ENCODE measurements at regions not wholly inside any gene's neighbourhood (a gene's known extent, or its start where the extent isn't known, plus 50 kb on each side); places are given as distances from the start of the nearest gene placed in this dataset.

DNA sequence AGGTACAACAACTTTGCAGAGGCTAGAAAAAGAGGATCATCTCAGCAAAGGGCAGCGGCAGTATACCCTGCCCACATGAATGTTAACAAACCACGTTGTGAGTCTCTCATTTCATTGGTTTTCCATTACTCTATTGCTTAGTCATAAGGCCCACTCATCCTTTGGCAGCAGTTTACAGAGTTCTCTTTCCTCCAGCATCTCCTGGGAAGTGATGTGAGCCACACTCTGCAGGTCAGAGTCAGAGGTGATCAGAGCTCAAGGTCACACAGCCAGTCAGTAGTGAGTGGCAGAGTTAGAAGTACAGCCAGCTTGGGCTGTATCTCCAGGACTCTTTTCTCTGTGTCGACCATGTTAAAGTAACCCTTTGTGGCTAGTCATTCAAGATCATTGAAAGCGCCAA, 599.6 kb upstream of the GRAMD2B start:
- TF ChIP-seq, protein P1, sequence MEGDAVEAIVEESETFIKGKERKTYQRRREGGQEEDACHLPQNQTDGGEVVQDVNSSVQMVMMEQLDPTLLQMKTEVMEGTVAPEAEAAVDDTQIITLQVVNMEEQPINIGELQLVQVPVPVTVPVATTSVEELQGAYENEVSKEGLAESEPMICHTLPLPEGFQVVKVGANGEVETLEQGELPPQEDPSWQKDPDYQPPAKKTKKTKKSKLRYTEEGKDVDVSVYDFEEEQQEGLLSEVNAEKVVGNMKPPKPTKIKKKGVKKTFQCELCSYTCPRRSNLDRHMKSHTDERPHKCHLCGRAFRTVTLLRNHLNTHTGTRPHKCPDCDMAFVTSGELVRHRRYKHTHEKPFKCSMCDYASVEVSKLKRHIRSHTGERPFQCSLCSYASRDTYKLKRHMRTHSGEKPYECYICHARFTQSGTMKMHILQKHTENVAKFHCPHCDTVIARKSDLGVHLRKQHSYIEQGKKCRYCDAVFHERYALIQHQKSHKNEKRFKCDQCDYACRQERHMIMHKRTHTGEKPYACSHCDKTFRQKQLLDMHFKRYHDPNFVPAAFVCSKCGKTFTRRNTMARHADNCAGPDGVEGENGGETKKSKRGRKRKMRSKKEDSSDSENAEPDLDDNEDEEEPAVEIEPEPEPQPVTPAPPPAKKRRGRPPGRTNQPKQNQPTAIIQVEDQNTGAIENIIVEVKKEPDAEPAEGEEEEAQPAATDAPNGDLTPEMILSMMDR (IDR thresholded peaks at IDR 0.05 in 4 of 5, conservative IDR thresholded peaks at IDR 0.05 in 1 of 5) = no peak
- no peak for TF ChIP-seq POLR2A (IDR thresholded peaks at IDR 0.05)

All from gastrocnemius medialis (tissue), 4 donors.